ENCODE measurements at regions not wholly inside any gene's neighbourhood (a gene's known extent, or its start where the extent isn't known, plus 50 kb on each side); places are given as distances from the start of the nearest gene placed in this dataset.

- TF ChIP-seq RFX5 (IDR thresholded peaks at IDR 0.05) (no peak), CEBPB (IDR thresholded peaks at IDR 0.05) (no peak), CTCF (IDR thresholded peaks at IDR 0.05) (no peak), POLR2AphosphoS2 (conservative IDR thresholded peaks at IDR 0.05; ENCODE audit: low read length) (no peak), ZC3H11A (IDR thresholded peaks at IDR 0.05) (no peak), HES2 (IDR thresholded peaks at IDR 0.05) (no peak), POLR2A (IDR thresholded peaks at IDR 0.05; ENCODE audit: low read length) (no peak), MAX (IDR thresholded peaks at IDR 0.05) (no peak)
Observed at GRCh38 chr13:44680746-44681355, 104.7 kb upstream of the TSC22D1 start.
